ENCODE measurements at regions not wholly inside any gene's neighbourhood (a gene's known extent, or its start where the extent isn't known, plus 50 kb on each side); places are given as distances from the start of the nearest gene placed in this dataset.

GRCh38 chr11:35085531-35086165, 53.3 kb upstream of the CD44 start:
- Histone ChIP-seq H4K20me1 (ENCODE audit: insufficient read depth, low read length) (no peaks in the 10 kb centered on the region), H3K9me2 (ENCODE audit: insufficient read depth, low read length) (no peaks in the 10 kb centered on the region), H3K4me3 (ENCODE audit: low read depth, low read length, poor library complexity, severe bottlenecking) (no peak overlapping the region), H3K27ac (ENCODE audit: low read depth, low read length, poor library complexity, severe bottlenecking) (no peak overlapping the region), H3K9me3 (ENCODE audit: low read length) (no peaks in the 10 kb centered on the region), H3K4me1 (ENCODE audit: insufficient read depth, low read length, poor library complexity, severe bottlenecking) (peaks cover 55% of the 10 kb centered on the region), H3K79me2 (ENCODE audit: insufficient read depth, low read depth, low read length) (no peaks in the 10 kb centered on the region), H3K4me2 (ENCODE audit: low read length) (no peak overlapping the region), H3K36me3 (ENCODE audit: insufficient read depth, low read length) (no peaks in the 10 kb centered on the region), H2AFZ (ENCODE audit: low read length) (no peak overlapping the region)
- ChIA-PET POLR2A (interaction anchor here (0.6 to 1.0 kb wide), 2 partner anchors 65 to 1019 kb away, joined by 3 read pairs; no protein-coding TSS in a partner anchor), CTCF (ENCODE audit: unreplicated experiment) (no interaction called here)
- intact Hi-C loops (cut with micrococcal nuclease; ENCODE audit: unreplicated experiment), result no loop called here
- BruUV-seq (replicated peaks), result no TSS peak
- no peak for DNase-seq (ENCODE audit: low spot score)
- TF ChIP-seq, protein P1, sequence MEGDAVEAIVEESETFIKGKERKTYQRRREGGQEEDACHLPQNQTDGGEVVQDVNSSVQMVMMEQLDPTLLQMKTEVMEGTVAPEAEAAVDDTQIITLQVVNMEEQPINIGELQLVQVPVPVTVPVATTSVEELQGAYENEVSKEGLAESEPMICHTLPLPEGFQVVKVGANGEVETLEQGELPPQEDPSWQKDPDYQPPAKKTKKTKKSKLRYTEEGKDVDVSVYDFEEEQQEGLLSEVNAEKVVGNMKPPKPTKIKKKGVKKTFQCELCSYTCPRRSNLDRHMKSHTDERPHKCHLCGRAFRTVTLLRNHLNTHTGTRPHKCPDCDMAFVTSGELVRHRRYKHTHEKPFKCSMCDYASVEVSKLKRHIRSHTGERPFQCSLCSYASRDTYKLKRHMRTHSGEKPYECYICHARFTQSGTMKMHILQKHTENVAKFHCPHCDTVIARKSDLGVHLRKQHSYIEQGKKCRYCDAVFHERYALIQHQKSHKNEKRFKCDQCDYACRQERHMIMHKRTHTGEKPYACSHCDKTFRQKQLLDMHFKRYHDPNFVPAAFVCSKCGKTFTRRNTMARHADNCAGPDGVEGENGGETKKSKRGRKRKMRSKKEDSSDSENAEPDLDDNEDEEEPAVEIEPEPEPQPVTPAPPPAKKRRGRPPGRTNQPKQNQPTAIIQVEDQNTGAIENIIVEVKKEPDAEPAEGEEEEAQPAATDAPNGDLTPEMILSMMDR (conservative IDR thresholded peaks at IDR 0.05; ENCODE audit: low read length), result no peak
- no peak for TF ChIP-seq EZH2phosphoT487 (IDR thresholded peaks at IDR 0.05; ENCODE audit: borderline replicate concordance, low read depth, low read length)

DNA sequence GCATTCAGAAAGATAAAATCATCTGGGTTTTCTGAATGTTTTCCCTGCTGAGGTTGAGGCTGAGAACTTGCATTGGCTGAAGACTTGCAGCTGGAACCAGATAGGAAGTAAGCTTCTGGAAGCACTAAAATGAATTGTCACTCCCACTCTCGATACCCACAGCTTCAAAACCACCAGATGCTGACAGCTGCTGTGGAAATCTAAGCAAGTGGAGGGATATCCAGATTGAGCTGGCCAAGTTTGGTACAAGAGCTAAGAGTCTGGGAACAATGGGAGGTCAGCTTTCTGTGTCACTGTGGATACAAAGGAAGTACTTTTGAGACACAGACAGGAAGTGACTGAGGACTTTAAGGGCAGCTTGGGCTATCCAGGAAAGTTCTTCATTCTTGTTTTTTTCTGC, 51.3 kb upstream of the CD44 start:
- H3K9me3 ChIP-seq (ENCODE audit: low read length), result no peaks in the 10 kb centered on the region
- no peak for DNase-seq (ENCODE audit: low spot score)
- H3K4me1 ChIP-seq (ENCODE audit: insufficient read depth, low read length, poor library complexity, severe bottlenecking), result peaks cover 54% of the 10 kb centered on the region
- TF ChIP-seq EZH2phosphoT487 (IDR thresholded peaks at IDR 0.05; ENCODE audit: borderline replicate concordance, low read depth, low read length), result no peak
- TF ChIP-seq, protein P1 (conservative IDR thresholded peaks at IDR 0.05; ENCODE audit: low read length), result no peak
- no TSS peak for BruUV-seq (replicated peaks)
- ChIA-PET CTCF (ENCODE audit: unreplicated experiment) (interaction anchor here (1.2 kb wide), 1 partner anchor 9 kb away, joined by 4 read pairs; no protein-coding TSS in a partner anchor), POLR2A (interaction anchor here (0.6 to 3.4 kb wide), 5 partner anchors 10 to 151 kb away, joined by 3 to 22 read pairs (median 6); no protein-coding TSS in a partner anchor)
- peak overlapping the region; percentile 57 for H2AFZ ChIP-seq (ENCODE audit: low read length)
- H3K4me2 ChIP-seq (ENCODE audit: low read length), result peak overlapping the region; percentile 83
- H3K36me3 ChIP-seq (ENCODE audit: insufficient read depth, low read length), result no peaks in the 10 kb centered on the region
- H3K9me2 ChIP-seq (ENCODE audit: insufficient read depth, low read length), result no peaks in the 10 kb centered on the region
- H3K79me2 ChIP-seq (ENCODE audit: insufficient read depth, low read depth, low read length), result no peaks in the 10 kb centered on the region
- no peak overlapping the region for H3K4me3 ChIP-seq (ENCODE audit: low read depth, low read length, poor library complexity, severe bottlenecking)
- H3K27ac ChIP-seq (ENCODE audit: low read depth, low read length, poor library complexity, severe bottlenecking), result no peak overlapping the region
- intact Hi-C loops (cut with micrococcal nuclease; ENCODE audit: unreplicated experiment), result no loop called here
- H4K20me1 ChIP-seq (ENCODE audit: insufficient read depth, low read length), result no peaks in the 10 kb centered on the region

DNA sequence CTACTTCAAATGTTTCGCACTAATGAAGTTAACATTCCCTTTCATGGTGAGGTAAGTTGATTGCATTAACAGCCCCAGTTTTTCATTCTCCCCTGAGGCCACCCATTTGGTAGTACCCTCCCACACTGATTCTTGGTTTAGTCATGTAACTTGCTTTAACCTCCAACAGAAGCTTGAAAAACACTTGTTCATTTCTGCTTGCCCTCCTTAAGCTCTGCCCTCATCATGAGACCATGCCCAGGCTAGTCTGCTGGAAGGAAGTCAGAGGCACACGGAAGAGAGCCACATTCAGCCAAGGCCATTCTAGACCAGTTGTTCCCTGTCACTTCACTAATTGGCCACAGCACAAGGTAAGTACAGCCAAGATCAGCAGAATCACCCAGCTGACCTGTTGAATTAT, 50.7 kb upstream of the CD44 start:
- Histone ChIP-seq H3K36me3 (ENCODE audit: insufficient read depth, low read length) (no peaks in the 10 kb centered on the region), H3K9me3 (ENCODE audit: low read length) (no peaks in the 10 kb centered on the region), H3K9me2 (ENCODE audit: insufficient read depth, low read length) (no peaks in the 10 kb centered on the region), H3K4me2 (ENCODE audit: low read length) (peak overlapping the region; percentile 83), H3K4me1 (ENCODE audit: insufficient read depth, low read length, poor library complexity, severe bottlenecking) (peaks cover 48% of the 10 kb centered on the region), H3K4me3 (ENCODE audit: low read depth, low read length, poor library complexity, severe bottlenecking) (no peak overlapping the region), H3K79me2 (ENCODE audit: insufficient read depth, low read depth, low read length) (no peaks in the 10 kb centered on the region), H2AFZ (ENCODE audit: low read length) (peak overlapping the region; percentile 57; the same call in 1 of the 2 replicates), H4K20me1 (ENCODE audit: insufficient read depth, low read length) (no peaks in the 10 kb centered on the region), H3K27ac (ENCODE audit: low read depth, low read length, poor library complexity, severe bottlenecking) (no peak overlapping the region)
- no peak for DNase-seq (ENCODE audit: low spot score)
- no peak for TF ChIP-seq EZH2phosphoT487 (IDR thresholded peaks at IDR 0.05; ENCODE audit: borderline replicate concordance, low read depth, low read length)
- TF ChIP-seq, protein P1 (conservative IDR thresholded peaks at IDR 0.05; ENCODE audit: low read length), result no peak
- no TSS peak for BruUV-seq (replicated peaks)
- intact Hi-C loops (cut with micrococcal nuclease; ENCODE audit: unreplicated experiment), result no loop called here
- POLR2A ChIA-PET, result interaction anchor here (0.7 to 3.4 kb wide), 8 partner anchors 8 to 78 kb away, joined by 3 to 22 read pairs (median 6); no protein-coding TSS in a partner anchor
- CTCF ChIA-PET (ENCODE audit: unreplicated experiment), result interaction anchor here (1.2 kb wide), 1 partner anchor 10 kb away, joined by 4 read pairs; no protein-coding TSS in a partner anchor
